Glomerular visceral epithelial cell (primary cell): ENCODE measurements at regions not wholly inside any gene's neighbourhood (a gene's known extent, or its start where the extent isn't known, plus 50 kb on each side); places are given as distances from the start of the nearest gene placed in this dataset.
"Not testable (repeated sequence)": the region's sequence is repeated elsewhere in the genome, so short reads cannot be mapped to it uniquely, and the experiment has no call there.

Experiments used
- DNase-seq: peaks from one replicate; pipeline ENCODE4 v3.0.0-alpha.2; 2016; ENCODE audit errors: extremely low spot score

- no peak for DNase-seq
Measured at GRCh38 chr5:7087719-7088297, 308.1 kb upstream of the ADCY2 start.

- no peak for DNase-seq
Measured at GRCh38 chr5:7088849-7089248, 307.1 kb upstream of the ADCY2 start.

- DNase-seq = no peak
Measured at GRCh38 chr5:7094626-7095025, 301.3 kb upstream of the ADCY2 start.

- no peak for DNase-seq
Measured at GRCh38 chr5:7096294-7096693, 299.6 kb upstream of the ADCY2 start.

- no peak for DNase-seq
Measured at GRCh38 chr5:7105358-7105757, 290.6 kb upstream of the ADCY2 start.

- no peak for DNase-seq
Measured at GRCh38 chr5:7117961-7118360, 278.0 kb upstream of the ADCY2 start.

- DNase-seq = no peak
Measured at GRCh38 chr5:7131680-7132079, 264.3 kb upstream of the ADCY2 start.

GRCh38 chr5:7146886-7147285 lies 249.1 kb upstream of the ADCY2 start:
- DNase-seq = no peak

- no peak for DNase-seq
Measured at GRCh38 chr5:7157083-7157482, 238.9 kb upstream of the ADCY2 start.

GRCh38 chr5:7169240-7169878 lies 226.6 kb upstream of the ADCY2 start:
- DNase-seq = no peak

- DNase-seq = not testable (repeated sequence)
Measured at GRCh38 chr5:7170785-7171184, 225.2 kb upstream of the ADCY2 start.

GRCh38 chr5:7179364-7179763 lies 216.6 kb upstream of the ADCY2 start:
- DNase-seq = no peak

- no peak for DNase-seq
Measured at GRCh38 chr5:7181841-7182240, 214.1 kb upstream of the ADCY2 start.

- no peak for DNase-seq
Measured at GRCh38 chr5:7185742-7186141, 210.2 kb upstream of the ADCY2 start.

- DNase-seq = no peak
Measured at GRCh38 chr5:7186818-7187217, 209.1 kb upstream of the ADCY2 start.

- no peak for DNase-seq
Measured at GRCh38 chr5:7190712-7191250, 205.2 kb upstream of the ADCY2 start.

GRCh38 chr5:7192016-7192415 lies 203.9 kb upstream of the ADCY2 start:
- no peak for DNase-seq

GRCh38 chr5:7202846-7203245 lies 193.1 kb upstream of the ADCY2 start:
- DNase-seq = no peak

GRCh38 chr5:7207979-7208378 lies 188.0 kb upstream of the ADCY2 start:
- DNase-seq = no peak

- no peak for DNase-seq
Measured at GRCh38 chr5:7208938-7209337, 187.0 kb upstream of the ADCY2 start.

GRCh38 chr5:7209658-7210057 lies 186.3 kb upstream of the ADCY2 start:
- DNase-seq = no peak

- DNase-seq = no peak
Measured at GRCh38 chr5:7210549-7210948, 185.4 kb upstream of the ADCY2 start.

GRCh38 chr5:7213525-7213924 lies 182.4 kb upstream of the ADCY2 start:
- DNase-seq = no peak
